Stromal cell of bone marrow (primary cell): ENCODE measurements at regions not wholly inside any gene's neighbourhood (a gene's known extent, or its start where the extent isn't known, plus 50 kb on each side); places are given as distances from the start of the nearest gene placed in this dataset.

Experiments
- DNase-seq: peaks from one replicate; pipeline ENCODE4 v3.0.0-alpha.2; 2012; ENCODE audit warnings: low read depth

- peak; percentile 59 for DNase-seq
Observed at GRCh38 chr6:41428996-41429421, 93.6 kb downstream of the NCR2 start.

- DNase-seq, result no peak
Observed at GRCh38 chr6:41429506-41430504, 94.4 kb downstream of the NCR2 start.

- peak; percentile 69 for DNase-seq
Observed at GRCh38 chr6:41430875-41431274, 95.5 kb downstream of the NCR2 start.

GRCh38 chr6:41432280-41432679 is 96.9 kb downstream of the NCR2 start:
- DNase-seq, result no peak

GRCh38 chr6:41434803-41435481 is 99.5 kb downstream of the NCR2 start:
- DNase-seq, result no peak

GRCh38 chr6:41437604-41438003 is 102.2 kb downstream of the NCR2 start:
- DNase-seq, result no peak

GRCh38 chr6:41438746-41439145 is 103.3 kb downstream of the NCR2 start:
- no peak for DNase-seq

- DNase-seq, result no peak
Observed at GRCh38 chr6:41439524-41440418, 104.4 kb downstream of the NCR2 start.

GRCh38 chr6:41440958-41441357 is 105.2 kb upstream of the FOXP4 start:
- DNase-seq, result no peak

- no peak for DNase-seq
Observed at GRCh38 chr6:41441598-41442351, 104.4 kb upstream of the FOXP4 start.

- no peak for DNase-seq
Observed at GRCh38 chr6:41442352-41442672, 103.9 kb upstream of the FOXP4 start.

GRCh38 chr6:41442800-41443501 is 103.2 kb upstream of the FOXP4 start:
- DNase-seq, result no peak

- DNase-seq, result no peak
Observed at GRCh38 chr6:41443616-41444525, 102.3 kb upstream of the FOXP4 start.

- DNase-seq, result no peak
Observed at GRCh38 chr6:41445261-41445660, 100.9 kb upstream of the FOXP4 start.

GRCh38 chr6:41446132-41446531 is 100.0 kb upstream of the FOXP4 start:
- no peak for DNase-seq

GRCh38 chr6:41446907-41447545 is 99.2 kb upstream of the FOXP4 start:
- DNase-seq, result no peak

- no peak for DNase-seq
Observed at GRCh38 chr6:41448256-41448655, 97.9 kb upstream of the FOXP4 start.

GRCh38 chr6:41449399-41450245 is 96.6 kb upstream of the FOXP4 start:
- no peak for DNase-seq
